Keratinocyte (primary cell): ENCODE measurements at regions not wholly inside any gene's neighbourhood (a gene's known extent, or its start where the extent isn't known, plus 50 kb on each side); places are given as distances from the start of the nearest gene placed in this dataset.

Experiments used
- CTCF ChIP-seq, 3 experiments: IDR thresholded peaks in 1 of 3; conservative IDR thresholded peaks in 1 of 3; optimal IDR thresholded peaks in 1 of 3; 2 replicates in 2 of 3; 3 replicates in 1 of 3; pipeline versions ENCODE3 to v1.5.1; 2011; ENCODE audit warnings: low read length in 3 of 3, mild to moderate bottlenecking in 3 of 3, moderate library complexity in 2 of 3, control low read depth in 1 of 3, inconsistent platforms in 1 of 3; ENCODE audit not compliant: insufficient read depth in 2 of 3; ENCODE audit errors: extremely low read depth in 1 of 3
- EZH2 ChIP-seq: IDR thresholded peaks from one replicate; pipeline ENCODE4 v1.6.1; 2012; ENCODE audit warnings: inconsistent platforms, mild to moderate bottlenecking, low read length, moderate library complexity

- TF ChIP-seq CTCF (optimal IDR thresholded peaks at IDR 0.05 in 1 of 3, IDR thresholded peaks at IDR 0.05 in 1 of 3, conservative IDR thresholded peaks at IDR 0.05 in 1 of 3; ENCODE audit: extremely low read depth in 1 of 3, insufficient read depth in 2 of 3, low read length in 3 of 3) (no peak), EZH2 (no peak)
Observed at GRCh38 chr1:195851804-195852203, 756.4 kb downstream of the KCNT2 start.
